ENCODE measurements at regions not wholly inside any gene's neighbourhood (a gene's known extent, or its start where the extent isn't known, plus 50 kb on each side); places are given as distances from the start of the nearest gene placed in this dataset.

DNA sequence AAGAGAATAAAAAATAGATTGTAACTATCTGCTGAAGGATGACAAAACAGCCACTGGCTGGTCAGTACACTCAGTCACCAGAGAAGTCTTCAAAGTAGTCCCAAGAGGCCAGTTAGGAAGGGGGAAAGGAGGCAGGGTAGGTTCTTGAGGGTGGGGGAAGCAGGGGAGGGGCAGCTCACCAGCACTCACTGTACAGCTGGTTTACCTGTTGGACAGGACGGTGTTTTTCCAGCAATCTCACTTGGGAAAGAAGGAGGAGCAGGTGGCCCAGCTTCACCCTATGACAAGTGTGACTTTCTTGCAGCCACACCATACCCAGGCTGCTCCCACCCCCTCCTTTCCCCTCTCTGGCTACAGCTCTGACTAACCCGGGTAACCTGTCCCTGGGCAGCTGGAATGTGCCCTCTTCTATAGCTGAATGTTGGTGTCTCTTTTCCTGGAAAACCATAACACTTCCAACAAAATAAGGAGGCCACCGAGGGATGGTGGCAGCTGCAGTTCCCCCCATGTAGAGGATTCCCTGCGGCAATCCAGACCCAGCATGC lies 203.4 kb upstream of the NSMCE3 start:
- Histone ChIP-seq H3K4me1 (no peaks in the 10 kb centered on the region), H3K27ac (no peak overlapping the region), H3K36me3 (no peaks in the 10 kb centered on the region), H3K27me3 (no peaks in the 10 kb centered on the region), H3K4me3 (no peak overlapping the region), H3K9me3 (no peaks in the 10 kb centered on the region)
- TF ChIP-seq, protein P1, sequence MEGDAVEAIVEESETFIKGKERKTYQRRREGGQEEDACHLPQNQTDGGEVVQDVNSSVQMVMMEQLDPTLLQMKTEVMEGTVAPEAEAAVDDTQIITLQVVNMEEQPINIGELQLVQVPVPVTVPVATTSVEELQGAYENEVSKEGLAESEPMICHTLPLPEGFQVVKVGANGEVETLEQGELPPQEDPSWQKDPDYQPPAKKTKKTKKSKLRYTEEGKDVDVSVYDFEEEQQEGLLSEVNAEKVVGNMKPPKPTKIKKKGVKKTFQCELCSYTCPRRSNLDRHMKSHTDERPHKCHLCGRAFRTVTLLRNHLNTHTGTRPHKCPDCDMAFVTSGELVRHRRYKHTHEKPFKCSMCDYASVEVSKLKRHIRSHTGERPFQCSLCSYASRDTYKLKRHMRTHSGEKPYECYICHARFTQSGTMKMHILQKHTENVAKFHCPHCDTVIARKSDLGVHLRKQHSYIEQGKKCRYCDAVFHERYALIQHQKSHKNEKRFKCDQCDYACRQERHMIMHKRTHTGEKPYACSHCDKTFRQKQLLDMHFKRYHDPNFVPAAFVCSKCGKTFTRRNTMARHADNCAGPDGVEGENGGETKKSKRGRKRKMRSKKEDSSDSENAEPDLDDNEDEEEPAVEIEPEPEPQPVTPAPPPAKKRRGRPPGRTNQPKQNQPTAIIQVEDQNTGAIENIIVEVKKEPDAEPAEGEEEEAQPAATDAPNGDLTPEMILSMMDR (IDR thresholded peaks at IDR 0.05): no peak
- no peak for DNase-seq
- intact Hi-C loops (cut with DNase I; ENCODE audit: low total_unique reads): no loop called here

DNA sequence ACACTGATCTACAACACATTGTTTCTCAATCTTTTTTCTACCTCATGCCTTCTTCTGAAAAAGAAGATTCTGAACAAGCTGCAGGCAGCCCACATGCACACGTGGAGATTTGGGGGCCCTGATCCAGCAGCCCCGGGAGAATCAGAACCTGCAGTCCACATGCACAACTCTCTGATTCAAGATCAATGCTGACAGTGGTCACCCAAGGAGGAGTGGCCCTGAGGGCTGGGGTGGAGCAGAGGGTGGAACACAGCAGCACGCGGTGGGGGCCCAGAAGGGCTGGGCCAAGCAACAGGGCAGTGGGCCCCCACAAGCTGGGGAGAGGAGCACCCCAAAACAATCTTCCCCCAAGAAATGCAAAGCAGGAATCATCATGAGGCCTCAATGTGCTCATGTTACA lies 202.1 kb upstream of the NSMCE3 start:
- Histone ChIP-seq H3K27me3 (no peaks in the 10 kb centered on the region), H3K9me3 (no peaks in the 10 kb centered on the region), H3K36me3 (no peaks in the 10 kb centered on the region), H3K4me1 (no peaks in the 10 kb centered on the region), H3K4me3 (no peak overlapping the region), H3K27ac (no peak overlapping the region)
- TF ChIP-seq, protein P1 (IDR thresholded peaks at IDR 0.05): no peak
- intact Hi-C loops (cut with DNase I; ENCODE audit: low total_unique reads): no loop called here
- DNase-seq: no peak

DNA sequence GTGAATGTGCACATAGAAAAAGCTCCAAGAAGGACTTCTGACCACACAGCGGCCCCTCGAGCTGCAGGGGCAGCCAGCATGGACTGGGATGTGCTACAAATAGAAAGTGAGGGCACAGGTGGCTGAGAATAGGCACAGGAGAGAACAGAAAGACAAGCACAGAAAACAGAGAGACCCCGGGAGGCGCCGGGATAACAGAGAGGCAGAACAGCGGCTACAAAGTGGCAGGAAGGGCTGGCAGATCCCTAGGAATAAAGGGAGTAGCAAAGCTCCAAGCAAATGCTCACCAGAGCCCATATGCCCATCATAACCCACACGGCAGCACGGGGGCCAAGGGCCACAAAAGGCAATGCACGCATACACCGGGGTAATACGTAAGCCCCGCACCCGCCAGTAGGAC lies 201.7 kb upstream of the NSMCE3 start:
- Histone ChIP-seq H3K9me3 (no peaks in the 10 kb centered on the region), H3K27ac (no peak overlapping the region), H3K4me3 (no peak overlapping the region), H3K4me1 (no peaks in the 10 kb centered on the region), H3K27me3 (no peaks in the 10 kb centered on the region), H3K36me3 (no peaks in the 10 kb centered on the region)
- TF ChIP-seq, protein P1 (IDR thresholded peaks at IDR 0.05): no peak
- DNase-seq: no peak
- intact Hi-C loops (cut with DNase I; ENCODE audit: low total_unique reads): no loop called here

- Histone ChIP-seq H3K27me3 (no peaks in the 10 kb centered on the region), H3K4me3 (no peak overlapping the region), H3K9me3 (no peaks in the 10 kb centered on the region), H3K27ac (no peak overlapping the region), H3K36me3 (no peaks in the 10 kb centered on the region), H3K4me1 (no peaks in the 10 kb centered on the region)
- DNase-seq: no peak
- TF ChIP-seq, protein P1 (IDR thresholded peaks at IDR 0.05): no peak
- intact Hi-C loops (cut with DNase I; ENCODE audit: low total_unique reads): no loop called here
Measured at GRCh38 chr15:29470794-29471193, 201.2 kb upstream of the NSMCE3 start.

DNA sequence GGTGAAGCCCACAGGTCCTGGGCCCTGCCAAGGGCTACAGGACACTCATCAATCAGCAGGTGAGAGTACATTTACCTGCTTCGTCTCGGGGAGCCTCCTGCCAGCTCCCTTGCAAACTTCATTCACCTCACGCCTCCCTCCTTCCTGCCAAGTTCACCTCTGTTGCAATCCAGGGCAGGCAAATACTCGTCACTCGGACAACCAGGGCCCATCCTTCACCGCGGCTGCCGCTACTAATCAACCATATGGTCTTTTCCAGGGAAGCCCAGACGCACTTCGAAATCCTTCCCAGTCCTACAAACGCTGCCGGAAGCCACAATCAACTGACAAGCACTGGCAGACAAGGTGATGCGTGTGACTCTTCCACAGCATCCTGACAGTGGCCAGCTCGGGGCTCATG lies 200.7 kb upstream of the NSMCE3 start:
- Histone ChIP-seq H3K4me3 (no peak overlapping the region), H3K4me1 (no peaks in the 10 kb centered on the region), H3K27me3 (no peaks in the 10 kb centered on the region), H3K9me3 (no peaks in the 10 kb centered on the region), H3K36me3 (no peaks in the 10 kb centered on the region), H3K27ac (no peak overlapping the region)
- DNase-seq: no peak
- intact Hi-C loops (cut with DNase I; ENCODE audit: low total_unique reads): no loop called here
- TF ChIP-seq, protein P1 (IDR thresholded peaks at IDR 0.05): no peak

DNA sequence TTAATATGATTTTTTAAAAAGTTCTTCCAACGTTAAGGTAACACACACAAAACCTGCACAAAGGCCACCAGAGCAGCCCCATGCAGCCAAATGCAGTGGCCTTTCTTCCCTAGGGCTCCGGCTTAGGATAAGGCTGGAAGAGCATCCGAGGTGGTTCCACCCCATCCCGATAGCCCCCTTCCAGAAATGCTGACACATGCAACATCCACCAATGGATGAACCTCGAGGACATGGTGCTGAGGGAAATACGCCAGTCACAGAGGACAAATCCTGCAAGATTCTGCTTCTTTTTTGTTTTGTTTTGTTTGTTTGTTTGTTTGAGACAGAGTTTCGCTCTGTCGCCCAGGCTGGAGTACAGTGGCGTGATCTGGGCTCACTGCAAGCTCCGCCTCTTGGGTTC lies 199.3 kb upstream of the NSMCE3 start:
- TF ChIP-seq, protein P1 (IDR thresholded peaks at IDR 0.05): no peak
- Histone ChIP-seq H3K9me3 (no peaks in the 10 kb centered on the region), H3K27ac (no peak overlapping the region), H3K4me1 (no peaks in the 10 kb centered on the region), H3K4me3 (no peak overlapping the region), H3K36me3 (no peaks in the 10 kb centered on the region), H3K27me3 (no peaks in the 10 kb centered on the region)
- DNase-seq: no peak
- intact Hi-C loops (cut with DNase I; ENCODE audit: low total_unique reads): no loop called here
